ENCODE measurements at regions not wholly inside any gene's neighbourhood (a gene's known extent, or its start where the extent isn't known, plus 50 kb on each side); places are given as distances from the start of the nearest gene placed in this dataset.
"Not testable (repeated sequence)": the region's sequence is repeated elsewhere in the genome, so short reads cannot be mapped to it uniquely, and the experiment has no call there.

DNA sequence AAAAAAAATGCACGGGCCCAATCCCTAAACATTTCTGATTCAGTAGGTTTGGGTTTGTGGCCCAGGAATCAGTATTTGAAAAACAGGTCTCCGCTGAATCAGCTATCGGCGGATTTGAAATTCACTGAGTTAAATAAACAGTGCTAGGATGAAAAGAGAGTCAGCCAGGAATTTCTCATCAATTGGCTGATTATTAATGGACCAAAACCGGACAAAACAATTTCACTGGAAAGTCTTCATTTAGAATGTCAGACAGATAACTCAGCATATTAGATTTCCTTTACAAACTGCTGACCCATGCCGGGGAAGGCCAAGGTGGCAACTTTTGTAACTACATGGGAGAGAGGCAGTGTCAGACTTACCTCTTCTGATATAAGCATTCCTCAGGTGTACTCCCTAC lies 99.4 kb upstream of the LSM6 start:
- no peak for DNase-seq (ENCODE audit: low read depth in 3 of 3, low spot score in 2 of 3)

DNA sequence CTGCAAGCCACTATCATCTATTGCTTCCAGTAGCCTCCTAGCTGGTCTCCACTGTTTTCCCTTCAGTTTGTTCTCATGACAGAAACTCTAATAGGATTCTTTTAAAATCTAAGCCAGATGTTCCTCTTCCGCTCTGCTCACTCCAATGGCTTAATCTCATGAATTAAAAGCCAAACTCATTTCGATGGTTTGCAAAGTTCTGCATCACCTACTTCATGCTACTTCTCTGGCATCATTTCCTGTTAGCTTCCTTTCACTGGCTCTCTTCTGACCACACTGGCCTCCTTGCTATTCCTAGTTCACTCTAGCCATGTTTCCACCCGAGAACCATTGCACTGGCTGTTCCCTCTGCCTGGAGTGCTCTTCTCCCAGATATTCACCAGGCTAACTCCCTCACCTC lies 102.0 kb upstream of the LSM6 start:
- no peak for DNase-seq (ENCODE audit: low read depth in 3 of 3, low spot score in 2 of 3)

DNA sequence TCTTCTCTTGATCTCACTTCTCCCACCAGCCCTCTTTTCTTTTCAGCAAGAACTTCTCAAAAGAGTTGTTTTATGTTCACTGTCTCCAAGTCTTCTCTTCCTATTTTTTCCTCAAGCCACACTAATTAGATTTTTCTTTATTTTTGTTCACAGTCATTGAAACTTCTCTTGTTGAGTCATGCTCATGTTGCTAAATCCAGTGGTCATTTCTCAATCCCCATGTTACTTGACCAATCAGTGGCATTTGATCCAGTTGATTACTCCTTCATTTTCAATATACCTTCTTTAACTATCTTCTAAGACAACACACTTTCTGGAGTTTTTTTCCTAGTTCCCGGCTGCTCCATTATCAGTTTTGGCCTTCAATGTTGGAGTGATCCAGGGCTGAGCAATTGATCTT lies 103.1 kb upstream of the LSM6 start:
- DNase-seq (ENCODE audit: low read depth in 3 of 3, low spot score in 2 of 3) = no peak

DNA sequence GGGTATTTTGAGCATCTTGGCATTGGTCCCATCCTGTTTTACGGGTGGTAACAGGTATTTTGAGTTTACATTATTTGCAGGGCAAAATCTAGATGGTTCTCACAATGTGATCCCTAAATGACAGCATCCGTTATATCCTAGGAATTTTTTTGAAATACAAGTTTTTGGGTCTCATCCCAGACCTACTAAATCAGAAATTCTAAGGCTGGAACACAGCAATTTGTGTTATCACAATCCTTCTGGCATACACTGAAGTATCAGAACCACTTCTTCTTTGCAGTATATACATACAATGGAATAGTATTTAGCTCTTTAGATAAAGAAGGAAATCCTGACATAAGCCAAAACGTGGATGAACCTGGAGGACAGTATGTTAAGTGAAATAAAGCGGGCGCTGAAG lies 104.1 kb upstream of the LSM6 start:
- no peak for DNase-seq (ENCODE audit: low read depth in 3 of 3, low spot score in 2 of 3)

- DNase-seq (ENCODE audit: low read depth in 3 of 3, low spot score in 2 of 3) = no peak
Measured at GRCh38 chr4:146063143-146063542, 112.4 kb upstream of the LSM6 start.

- DNase-seq (ENCODE audit: low read depth in 3 of 3, low spot score in 2 of 3) = no peak
Measured at GRCh38 chr4:146062340-146062739, 113.2 kb upstream of the LSM6 start.

DNA sequence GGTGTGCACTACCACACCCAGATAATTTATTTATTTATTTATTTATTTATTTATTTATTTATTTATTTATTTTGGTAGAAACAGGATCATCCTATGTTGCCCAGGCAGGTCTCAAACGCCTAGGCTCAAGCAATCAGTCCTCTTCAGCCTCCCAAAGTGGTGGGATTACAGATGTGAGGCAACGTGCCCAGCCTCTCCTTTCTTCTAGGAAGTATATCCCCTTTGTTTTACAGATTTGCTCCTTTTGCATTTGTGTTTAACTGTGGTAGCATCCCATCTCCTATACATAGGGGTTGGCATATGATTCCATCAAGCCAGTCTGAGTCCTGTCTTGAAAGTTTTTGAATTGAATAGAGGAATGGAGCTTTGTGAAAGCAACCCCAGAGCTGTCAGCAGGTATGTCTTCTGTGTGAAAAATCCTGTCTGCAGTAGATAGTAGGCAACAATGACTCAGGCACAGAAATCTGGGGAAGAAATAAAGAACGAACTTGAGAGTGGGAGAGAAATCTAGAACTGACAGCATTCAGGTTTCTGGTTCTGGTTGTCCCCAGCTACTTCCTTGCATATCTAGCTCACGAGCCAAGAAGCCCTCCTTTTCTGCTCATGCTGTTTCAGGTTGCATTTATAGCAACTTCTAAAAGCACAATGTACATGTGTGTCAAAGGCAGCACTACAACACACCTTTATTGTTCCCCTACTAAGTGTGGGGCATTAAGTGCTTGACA lies 113.7 kb upstream of the LSM6 start:
- DNase-seq (ENCODE audit: low read depth in 3 of 3, low spot score in 2 of 3) = no peak

- no peak for DNase-seq (ENCODE audit: low read depth in 3 of 3, low spot score in 2 of 3)
Measured at GRCh38 chr4:146059865-146060264, 115.7 kb upstream of the LSM6 start.

- DNase-seq (ENCODE audit: low read depth in 3 of 3, low spot score in 2 of 3) = no peak
Measured at GRCh38 chr4:146059151-146059550, 116.4 kb upstream of the LSM6 start.

DNA sequence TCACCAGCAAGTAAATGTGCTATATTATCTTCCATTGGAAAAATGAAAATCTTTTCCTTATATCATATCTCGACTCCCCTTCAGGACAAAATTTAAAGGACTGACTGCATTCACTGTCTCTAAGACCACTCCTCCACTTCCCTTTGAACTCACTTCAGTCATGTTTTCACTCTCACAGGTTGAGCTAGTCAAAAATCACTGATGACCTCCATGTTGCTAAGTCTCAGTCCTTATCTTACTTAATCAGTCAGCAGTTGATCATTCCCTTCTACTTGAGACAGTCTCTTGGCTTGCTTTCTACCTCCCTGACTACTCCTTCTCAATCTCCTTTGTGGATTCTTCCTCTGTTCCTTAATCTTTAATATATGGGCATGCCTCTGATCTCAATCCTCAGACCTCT lies 117.0 kb upstream of the LSM6 start:
- DNase-seq (ENCODE audit: low read depth in 3 of 3, low spot score in 2 of 3) = no peak

DNA sequence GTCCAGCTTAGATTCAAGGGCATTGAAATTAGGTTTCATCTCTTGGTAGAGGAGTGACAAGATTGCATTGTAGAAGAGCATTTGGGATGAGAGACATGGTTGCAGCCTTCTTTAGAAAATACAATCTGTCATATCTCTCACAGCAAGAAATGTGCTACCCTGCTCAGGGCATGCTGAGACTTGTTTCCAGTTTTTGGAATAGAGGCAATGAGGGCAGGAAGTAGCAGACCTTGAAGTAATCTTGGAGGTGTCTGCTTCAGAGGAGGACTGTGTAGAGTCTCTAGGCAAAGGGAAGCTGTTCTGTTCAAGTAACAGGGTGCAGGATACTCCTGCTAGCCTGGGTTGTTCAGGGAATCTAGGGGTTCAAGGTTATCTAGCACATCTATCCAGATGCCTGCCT lies 116.1 kb upstream of the ZNF827 start:
- DNase-seq (ENCODE audit: low read depth in 3 of 3, low spot score in 2 of 3) = no peak

DNA sequence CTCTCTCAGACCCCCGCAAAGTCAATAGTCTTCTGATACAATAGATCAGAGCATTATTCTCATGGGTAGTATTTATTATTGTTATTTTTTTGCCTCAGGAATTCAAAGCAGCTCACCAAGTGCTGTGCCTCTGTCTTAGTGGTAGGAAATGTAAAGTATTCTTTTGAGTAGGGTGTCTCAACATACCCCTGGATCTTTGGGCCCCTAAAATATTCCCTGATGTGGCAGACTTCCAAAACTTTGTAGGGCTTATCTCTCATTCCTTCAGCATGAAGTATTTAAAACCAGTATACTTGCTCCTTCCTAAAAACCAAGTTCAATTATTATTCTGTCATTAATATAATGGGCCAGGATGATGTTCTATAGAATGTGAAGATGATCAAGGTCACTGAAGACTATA lies 115.3 kb upstream of the ZNF827 start:
- no peak for DNase-seq (ENCODE audit: low read depth in 3 of 3, low spot score in 2 of 3)

DNA sequence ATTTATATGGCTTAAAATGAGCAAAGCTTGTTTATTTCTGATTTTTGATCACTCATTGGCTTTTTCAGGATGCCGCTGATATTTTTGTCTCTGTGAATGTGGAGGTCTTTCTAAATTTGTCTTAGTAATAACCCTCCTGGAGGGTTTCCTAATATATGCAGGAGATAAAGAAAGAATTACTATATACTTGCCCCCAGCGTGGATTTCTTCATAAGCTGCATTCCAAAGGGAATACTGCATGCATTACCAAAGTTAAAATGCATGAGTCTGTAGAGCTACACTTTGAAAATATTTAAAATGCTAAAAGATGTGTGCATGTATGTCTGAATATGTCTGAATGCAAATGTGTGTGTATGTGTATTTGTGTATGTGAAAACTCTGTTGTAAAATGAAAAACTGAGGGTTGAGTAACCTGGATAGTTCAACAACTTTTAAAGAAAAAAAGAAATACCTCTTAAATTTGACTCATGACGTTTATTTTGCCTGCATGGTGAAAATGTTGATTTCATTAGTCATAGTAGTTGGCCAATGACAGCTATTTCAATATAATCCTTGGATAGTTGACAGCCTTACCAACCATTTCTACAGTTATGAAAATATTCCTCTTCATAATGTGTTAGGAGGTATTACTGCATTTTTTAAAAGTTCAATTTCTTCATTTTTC lies 113.2 kb upstream of the ZNF827 start:
- no peak for DNase-seq (ENCODE audit: low read depth in 3 of 3, low spot score in 2 of 3)

GRCh38 chr4:146051223-146051622 lies 112.6 kb upstream of the ZNF827 start:
- no peak for DNase-seq (ENCODE audit: low read depth in 3 of 3, low spot score in 2 of 3)

- no peak for DNase-seq (ENCODE audit: low read depth in 3 of 3, low spot score in 2 of 3)
Measured at GRCh38 chr4:146049802-146050201, 111.2 kb upstream of the ZNF827 start.

DNA sequence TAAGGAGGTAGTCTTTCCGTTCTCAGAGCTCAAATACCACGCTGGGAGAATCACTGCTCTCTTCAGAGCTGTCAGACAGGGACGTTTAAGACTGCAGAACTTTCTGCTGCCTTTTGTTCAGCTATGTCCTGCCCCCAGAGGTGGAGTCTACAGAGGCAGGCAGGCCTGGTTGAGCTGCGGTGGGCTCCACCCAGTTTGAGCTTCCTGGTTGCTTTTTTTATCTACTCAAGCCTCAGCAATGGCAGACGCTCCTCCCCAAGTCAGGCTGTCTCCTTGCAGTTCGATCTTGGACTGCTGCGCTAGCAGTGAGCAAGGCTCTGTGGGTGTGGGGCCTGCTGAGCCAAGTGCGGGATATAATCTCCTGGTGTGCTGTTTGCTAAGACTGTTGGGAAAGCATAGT lies 109.1 kb upstream of the ZNF827 start:
- DNase-seq (ENCODE audit: low read depth in 3 of 3, low spot score in 2 of 3) = not testable (repeated sequence)

DNA sequence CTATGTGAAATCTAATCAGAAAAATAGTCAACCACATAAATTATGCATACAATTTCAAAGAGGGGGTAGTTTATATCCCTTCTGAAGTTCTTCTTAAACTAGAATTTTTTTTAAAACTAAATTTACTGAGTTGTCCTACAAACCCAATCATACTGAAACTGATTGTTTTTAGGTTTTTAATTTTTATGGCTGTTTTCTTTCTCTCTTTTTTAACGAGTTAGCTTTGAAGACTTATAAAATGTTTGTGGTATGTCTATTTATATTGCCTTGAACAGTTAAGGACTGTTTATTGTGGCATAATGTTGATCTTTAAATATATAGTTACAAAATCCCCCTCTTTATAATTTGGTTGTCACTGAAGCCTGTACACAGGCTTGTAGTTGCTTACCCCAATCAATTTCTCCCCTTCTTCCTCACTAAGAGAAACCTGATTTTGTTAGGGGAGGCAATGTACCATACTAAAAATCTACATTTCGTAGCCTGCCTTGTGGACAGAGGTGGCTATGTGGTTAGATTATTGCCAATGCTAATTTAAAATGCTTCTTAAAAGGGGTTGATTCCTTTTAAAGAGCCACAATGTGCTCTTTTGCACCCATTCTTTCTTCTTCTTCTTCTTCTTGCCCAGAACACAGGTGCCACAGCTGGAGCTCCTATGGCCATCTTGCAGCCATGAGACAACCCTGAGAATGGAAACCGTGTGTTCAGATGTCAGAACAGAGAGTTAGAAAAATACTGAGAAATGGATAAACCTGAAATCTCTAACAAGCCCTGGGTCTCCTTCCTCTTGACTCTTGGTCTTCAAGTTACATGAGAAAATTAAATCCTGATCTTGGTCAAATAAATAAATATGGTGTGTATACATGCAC lies 102.7 kb upstream of the ZNF827 start:
- no peak for DNase-seq (ENCODE audit: low read depth in 3 of 3, low spot score in 2 of 3)

DNA sequence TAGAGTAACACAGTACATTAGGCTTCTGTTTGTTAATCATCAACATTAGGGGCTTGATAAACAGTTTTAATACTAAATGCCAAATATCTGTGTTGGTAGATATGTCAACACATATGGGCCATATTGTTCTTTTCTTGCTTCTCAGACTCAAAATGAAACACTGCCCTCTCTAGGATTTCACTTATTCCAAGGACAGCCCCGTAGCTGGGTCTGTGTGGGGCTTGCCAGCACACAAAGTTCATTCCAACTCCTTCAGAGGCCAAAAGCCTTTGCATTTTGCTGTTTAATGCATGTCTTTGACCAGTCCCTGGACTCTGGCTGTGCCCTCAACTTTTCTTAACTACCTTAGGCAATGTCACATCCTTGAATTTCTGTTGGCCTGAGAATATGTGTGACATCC lies 102.0 kb upstream of the ZNF827 start:
- DNase-seq (ENCODE audit: low read depth in 3 of 3, low spot score in 2 of 3) = no peak

DNA sequence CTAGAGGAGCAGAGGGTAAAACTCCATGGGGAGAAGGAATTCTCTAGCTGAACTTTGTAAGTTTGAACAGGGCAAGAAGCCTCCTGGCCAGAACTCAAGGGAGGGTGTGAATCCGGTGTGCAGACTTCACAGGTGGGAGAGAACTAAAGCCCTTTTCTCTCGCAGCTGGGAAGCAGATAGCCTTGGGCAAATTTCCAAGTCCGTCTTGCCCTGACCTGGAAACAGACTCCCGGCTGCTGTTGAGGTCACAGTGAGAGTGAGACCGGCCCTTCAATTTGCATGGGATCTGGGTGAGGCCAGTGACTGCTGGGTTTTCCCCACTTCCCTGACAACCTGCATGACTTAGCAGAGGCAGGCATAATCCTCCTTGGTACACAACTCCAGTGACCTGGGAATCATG lies 94.5 kb upstream of the ZNF827 start:
- DNase-seq (ENCODE audit: low read depth in 3 of 3, low spot score in 2 of 3) = no peak

DNA sequence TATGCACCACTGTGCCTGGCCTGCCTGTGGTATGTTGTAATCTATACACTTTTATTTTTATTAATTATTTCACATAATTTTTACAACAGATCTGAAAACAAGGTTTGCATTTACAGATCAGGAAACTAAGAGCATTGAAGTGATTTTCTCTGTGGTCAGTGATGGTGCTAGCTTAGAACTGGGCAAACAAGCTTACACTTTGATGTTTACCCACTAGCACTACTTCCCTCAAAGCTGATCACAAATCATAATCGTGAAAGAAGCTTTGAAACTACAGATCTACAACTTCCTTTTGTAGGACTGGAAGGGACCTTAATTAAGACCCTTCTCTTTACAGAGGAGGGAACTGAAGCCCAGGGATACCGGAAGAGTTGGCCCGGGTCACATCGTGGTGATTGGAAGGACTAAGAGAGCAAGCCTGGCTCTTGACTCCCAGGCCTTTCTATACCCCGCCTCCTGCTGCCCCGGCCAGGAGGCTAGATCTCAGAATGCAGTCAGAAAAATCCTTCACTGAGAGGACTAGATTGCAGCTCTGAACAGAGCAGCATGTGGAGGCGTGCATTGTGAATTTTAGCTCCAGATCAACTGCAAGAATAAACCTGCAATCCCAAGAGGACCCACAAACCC lies 93.7 kb upstream of the ZNF827 start:
- DNase-seq (ENCODE audit: low read depth in 3 of 3, low spot score in 2 of 3) = no peak
